Glomerular visceral epithelial cell (primary cell): ENCODE measurements at regions not wholly inside any gene's neighbourhood (a gene's known extent, or its start where the extent isn't known, plus 50 kb on each side); places are given as distances from the start of the nearest gene placed in this dataset.
A peak's percentile ranks its signal among the peaks of the same experiment; 100 is the strongest.

Experiments used
- DNase-seq: peaks from one replicate; pipeline ENCODE4 v3.0.0-alpha.2; 2016; ENCODE audit errors: extremely low spot score

GRCh38 chr4:112847781-112848180 is 201.7 kb upstream of the ANK2 start:
- DNase-seq: no peak

- DNase-seq: no peak
These were observed 200.5 kb upstream of the ANK2 start for GRCh38 chr4:112848911-112849310.

GRCh38 chr4:112852601-112853000 is 196.9 kb upstream of the ANK2 start:
- DNase-seq: no peak

- no peak for DNase-seq
These were observed 195.7 kb upstream of the ANK2 start for GRCh38 chr4:112853662-112854256.

- DNase-seq: no peak
These were observed 195.0 kb upstream of the ANK2 start for GRCh38 chr4:112854420-112854819.

GRCh38 chr4:112855058-112855457 is 194.4 kb upstream of the ANK2 start:
- no peak for DNase-seq

GRCh38 chr4:112857461-112857860 is 192.0 kb upstream of the ANK2 start:
- DNase-seq: peak; percentile 66

GRCh38 chr4:112858751-112859150 is 190.7 kb upstream of the ANK2 start:
- DNase-seq: no peak

GRCh38 chr4:112859456-112860184 is 189.8 kb upstream of the ANK2 start:
- no peak for DNase-seq

GRCh38 chr4:112860830-112861690 is 188.4 kb upstream of the ANK2 start:
- DNase-seq: no peak

GRCh38 chr4:112861691-112862674 is 187.5 kb upstream of the ANK2 start:
- no peak for DNase-seq

GRCh38 chr4:112865443-112865842 is 184.0 kb upstream of the ANK2 start:
- no peak for DNase-seq

GRCh38 chr4:112876316-112876715 is 173.1 kb upstream of the ANK2 start:
- no peak for DNase-seq

GRCh38 chr4:112881842-112882241 is 167.6 kb upstream of the ANK2 start:
- DNase-seq: no peak

GRCh38 chr4:112882286-112882685 is 167.2 kb upstream of the ANK2 start:
- no peak for DNase-seq

GRCh38 chr4:112884406-112884805 is 165.0 kb upstream of the ANK2 start:
- no peak for DNase-seq

- DNase-seq: no peak
These were observed 163.6 kb upstream of the ANK2 start for GRCh38 chr4:112885897-112886296.

GRCh38 chr4:112888622-112889021 is 160.8 kb upstream of the ANK2 start:
- no peak for DNase-seq

- no peak for DNase-seq
These were observed 160.3 kb upstream of the ANK2 start for GRCh38 chr4:112889199-112889598.

- no peak for DNase-seq
These were observed 159.6 kb upstream of the ANK2 start for GRCh38 chr4:112889619-112890527.
